Stomach (tissue), 4 donors: ENCODE measurements at regions not wholly inside any gene's neighbourhood (a gene's known extent, or its start where the extent isn't known, plus 50 kb on each side); places are given as distances from the start of the nearest gene placed in this dataset.

Experiments used
- POLR2A ChIP-seq, 4 donors: fragments of 450-650 bp; IDR thresholded peaks; one replicate each; pipeline ENCODE4 v1.6.1; 2016; ENCODE audit warnings: antibody characterized with exemption in 4 of 4, control low read depth in 2 of 4, mild to moderate bottlenecking in 1 of 4, moderate library complexity in 1 of 4
- POLR2AphosphoS5 ChIP-seq, 3 donors: sonication (generic); formaldehyde crosslinking; IDR thresholded peaks; one replicate each; pipeline ENCODE4 v1.6.1; 2016; ENCODE audit warnings: antibody characterized with exemption in 3 of 3
- TF ChIP-seq, protein P1 (sequence below), 7 experiments: fragments of 450-650 bp in 4 of 7; fragments of 200-600 bp in 3 of 7; sonication (generic) in 3 of 7; IDR thresholded peaks; one replicate each; pipeline ENCODE4 v1.5.1; 2016 to 2019; ENCODE audit warnings: antibody characterized with exemption in 7 of 7, control low read depth in 2 of 7, mild to moderate bottlenecking in 1 of 7

DNA sequence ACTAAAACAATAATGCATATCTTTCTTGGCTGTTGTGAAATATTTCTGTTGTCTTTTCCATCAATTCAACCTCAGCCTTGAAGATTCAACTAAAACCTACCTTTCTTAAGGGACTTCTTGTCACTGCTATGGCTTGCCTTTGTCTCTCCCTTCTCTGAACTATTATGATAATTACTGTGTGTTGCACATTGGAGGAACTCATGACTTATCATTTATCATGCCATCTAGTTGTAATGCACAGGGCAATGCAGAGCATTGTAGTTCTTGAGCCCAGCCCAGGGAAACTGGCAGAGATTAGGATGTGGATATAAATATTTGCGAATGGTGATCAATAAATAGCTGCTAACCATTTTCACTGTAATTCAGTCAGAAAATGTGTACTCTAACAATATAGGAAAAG is 427.1 kb upstream of the FRG2C start:
- TF ChIP-seq POLR2A (IDR thresholded peaks at IDR 0.05) = no peak
- TF ChIP-seq, protein P1, sequence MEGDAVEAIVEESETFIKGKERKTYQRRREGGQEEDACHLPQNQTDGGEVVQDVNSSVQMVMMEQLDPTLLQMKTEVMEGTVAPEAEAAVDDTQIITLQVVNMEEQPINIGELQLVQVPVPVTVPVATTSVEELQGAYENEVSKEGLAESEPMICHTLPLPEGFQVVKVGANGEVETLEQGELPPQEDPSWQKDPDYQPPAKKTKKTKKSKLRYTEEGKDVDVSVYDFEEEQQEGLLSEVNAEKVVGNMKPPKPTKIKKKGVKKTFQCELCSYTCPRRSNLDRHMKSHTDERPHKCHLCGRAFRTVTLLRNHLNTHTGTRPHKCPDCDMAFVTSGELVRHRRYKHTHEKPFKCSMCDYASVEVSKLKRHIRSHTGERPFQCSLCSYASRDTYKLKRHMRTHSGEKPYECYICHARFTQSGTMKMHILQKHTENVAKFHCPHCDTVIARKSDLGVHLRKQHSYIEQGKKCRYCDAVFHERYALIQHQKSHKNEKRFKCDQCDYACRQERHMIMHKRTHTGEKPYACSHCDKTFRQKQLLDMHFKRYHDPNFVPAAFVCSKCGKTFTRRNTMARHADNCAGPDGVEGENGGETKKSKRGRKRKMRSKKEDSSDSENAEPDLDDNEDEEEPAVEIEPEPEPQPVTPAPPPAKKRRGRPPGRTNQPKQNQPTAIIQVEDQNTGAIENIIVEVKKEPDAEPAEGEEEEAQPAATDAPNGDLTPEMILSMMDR (IDR thresholded peaks at IDR 0.05) = no peak
- TF ChIP-seq POLR2AphosphoS5 (IDR thresholded peaks at IDR 0.05) = no peak
